ENCODE measurements at regions not wholly inside any gene's neighbourhood (a gene's known extent, or its start where the extent isn't known, plus 50 kb on each side); places are given as distances from the start of the nearest gene placed in this dataset.
"Not testable (repeated sequence)": the region's sequence is repeated elsewhere in the genome, so short reads cannot be mapped to it uniquely, and the experiment has no call there.

DNA sequence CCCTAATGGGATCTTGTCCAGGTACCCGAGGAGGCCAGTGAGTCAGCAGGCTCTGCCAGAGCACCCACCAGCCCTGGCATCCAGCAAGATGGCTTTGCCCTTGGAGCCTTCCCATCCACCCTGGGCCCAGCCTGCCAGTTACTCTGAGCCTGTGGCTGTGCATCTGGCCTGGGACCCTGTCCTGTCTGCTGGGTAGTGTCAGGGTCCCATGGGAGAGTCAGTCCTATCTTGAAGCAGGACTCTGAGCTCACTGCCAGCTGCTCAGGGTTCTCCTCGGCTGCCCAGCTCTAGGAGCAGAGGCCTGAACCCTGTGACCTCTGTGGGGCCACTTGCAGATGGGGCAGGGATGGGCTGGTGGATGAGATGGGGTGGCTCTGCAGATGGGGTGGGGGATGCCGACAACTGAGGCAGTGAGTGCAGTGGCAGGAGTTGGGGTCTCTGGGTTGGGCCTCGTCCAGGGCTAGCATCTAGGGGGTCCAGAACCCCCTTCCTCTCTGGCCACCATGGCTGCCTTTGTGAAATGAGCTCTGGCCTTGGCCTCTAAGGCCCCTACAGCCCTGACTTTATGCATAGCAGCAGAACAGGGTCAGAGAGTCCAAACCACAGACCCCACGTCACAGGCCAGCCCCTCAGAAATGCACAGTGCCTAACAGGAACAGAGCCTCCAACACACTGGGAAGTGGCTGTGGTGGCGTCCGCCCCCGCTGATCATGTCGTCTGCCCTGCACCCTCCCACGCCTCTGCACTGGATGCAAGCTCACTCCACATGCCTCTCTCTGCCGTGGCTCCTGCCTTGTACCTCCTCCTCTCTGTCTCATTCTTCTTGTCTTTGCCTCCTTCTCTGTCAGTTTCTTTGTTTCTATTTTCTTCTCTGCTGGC, 88.1 kb upstream of the RET start:
- DNase-seq = no peak

- DNase-seq = no peak
Measured at GRCh38 chr10:42989481-42989921, 87.4 kb upstream of the RET start.

- no peak for DNase-seq
Measured at GRCh38 chr10:42990016-42990720, 86.7 kb upstream of the RET start.

DNA sequence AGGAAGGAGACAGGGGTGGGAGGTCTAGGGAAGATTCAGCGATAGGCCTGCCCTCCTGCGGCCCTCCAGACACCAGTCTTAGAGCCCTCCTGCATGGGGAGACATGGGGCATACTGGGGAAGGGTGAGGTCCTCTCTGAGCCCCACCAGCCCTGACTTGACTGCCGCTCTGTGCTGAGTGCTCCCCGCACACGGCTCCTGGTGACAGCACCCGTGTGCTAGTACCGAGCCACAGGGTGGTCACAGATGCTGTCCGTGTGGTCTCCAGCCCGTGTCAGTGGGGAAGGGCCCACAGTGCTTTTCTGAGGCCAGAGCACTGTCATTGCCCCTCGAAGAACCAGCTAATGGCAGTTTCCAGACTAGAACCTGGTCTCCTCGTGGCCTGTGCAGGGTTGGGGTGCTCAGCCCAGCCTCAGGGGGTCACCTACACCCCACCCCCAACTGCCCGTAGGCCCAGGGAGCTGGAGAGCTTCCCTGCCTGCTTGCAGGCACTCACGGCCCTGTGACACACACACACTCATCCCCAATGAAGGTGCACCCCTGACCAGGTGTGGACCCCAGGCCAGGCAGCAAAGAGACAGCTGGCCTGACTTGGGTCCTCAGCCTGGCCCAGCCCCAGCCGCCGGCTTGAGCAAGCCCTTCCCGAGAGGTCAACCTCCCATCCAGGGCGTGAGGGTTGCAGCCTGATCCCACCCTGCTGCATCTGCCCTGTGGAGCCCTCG, 86.0 kb upstream of the RET start:
- DNase-seq = no peak

DNA sequence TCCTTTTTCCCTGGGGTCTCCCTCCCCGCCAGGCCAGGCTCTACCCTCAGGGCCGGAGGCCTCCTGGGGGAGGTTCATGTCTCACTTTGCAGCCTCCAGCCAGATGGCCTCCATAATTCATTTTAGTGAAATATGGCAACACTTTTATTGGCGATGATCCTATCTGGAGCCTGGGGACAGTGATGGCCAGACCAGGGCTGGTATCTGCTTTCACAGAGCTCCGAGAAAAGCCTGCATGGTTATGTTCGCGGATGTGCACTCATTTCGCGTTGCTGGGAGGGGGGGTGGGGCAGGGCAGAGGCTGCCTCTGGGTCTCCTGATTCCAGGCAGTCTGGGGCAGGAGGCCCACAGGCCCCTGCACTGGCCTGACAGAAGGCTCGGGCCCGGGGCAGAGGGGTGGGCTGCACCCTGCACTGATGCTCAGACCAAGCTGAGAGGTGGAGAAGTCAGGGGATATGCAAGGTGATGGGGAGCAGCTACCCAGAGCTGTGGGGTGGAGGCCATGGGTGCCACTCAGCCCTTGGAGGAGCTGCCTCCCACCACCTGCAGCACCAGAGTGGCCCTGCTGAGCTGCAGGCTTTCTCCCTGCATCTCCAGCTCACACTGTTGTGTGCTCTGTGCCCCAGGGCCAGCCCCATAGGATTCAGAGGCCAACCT, 85.3 kb upstream of the RET start:
- no peak for DNase-seq

DNA sequence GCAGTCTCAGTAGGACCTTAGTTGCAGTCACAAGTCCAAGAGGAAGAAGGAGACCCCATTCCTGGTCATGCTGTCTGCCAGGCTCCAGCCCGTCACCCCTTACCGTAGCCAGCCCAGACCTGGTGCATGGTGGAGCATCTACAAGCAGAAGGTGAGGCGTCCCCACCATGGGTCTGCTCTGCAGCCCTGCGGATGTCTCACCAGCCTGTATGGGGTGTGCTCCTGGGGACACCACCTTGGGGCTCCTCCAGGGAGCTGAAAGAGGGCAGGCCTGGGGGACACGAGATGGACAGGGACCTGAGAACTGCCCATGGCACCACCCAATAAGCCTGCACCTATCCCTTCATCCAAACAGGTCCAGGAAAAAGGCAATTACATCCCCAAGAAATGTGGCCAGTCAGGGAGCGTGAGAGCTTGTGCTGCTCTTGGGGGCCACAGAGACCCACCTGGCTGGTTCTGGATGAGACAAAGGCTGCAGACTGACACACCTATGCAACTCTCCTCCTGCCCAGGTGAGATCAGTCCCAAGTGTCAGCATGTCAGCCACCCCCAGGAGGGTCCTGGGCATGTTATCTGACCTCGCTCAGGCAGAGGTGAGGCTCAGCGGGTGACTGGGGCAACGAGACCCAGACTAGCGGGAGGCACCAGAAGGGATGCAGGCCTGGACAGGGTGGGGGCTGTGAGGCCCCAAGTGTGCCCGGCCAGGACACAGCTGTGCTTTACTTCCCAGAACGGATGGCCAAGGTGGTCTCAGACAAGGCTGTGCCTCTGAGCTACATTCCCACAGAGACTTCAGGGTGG, 84.5 kb upstream of the RET start:
- DNase-seq = no peak

GRCh38 chr10:42992957-42993390, 83.9 kb upstream of the RET start:
- DNase-seq = no peak

DNA sequence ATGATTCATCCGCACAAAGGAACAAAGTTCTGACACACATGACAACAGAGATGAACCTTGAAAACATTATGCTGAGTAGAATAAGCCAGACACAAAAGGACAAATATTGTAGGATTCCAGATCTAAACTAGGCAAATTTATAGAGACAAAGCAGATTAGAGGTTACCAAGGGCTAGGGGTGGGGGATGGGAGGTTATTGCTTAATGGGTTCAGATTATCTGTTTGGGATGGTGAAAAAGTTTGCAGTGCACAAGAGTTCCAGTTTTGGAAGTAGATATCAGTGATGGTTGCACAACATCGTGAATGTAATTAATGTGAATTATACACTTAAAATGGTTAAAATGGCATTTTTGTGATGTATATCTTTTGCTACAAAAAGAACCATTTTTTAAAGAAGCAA, 82.0 kb upstream of the RET start:
- not testable (repeated sequence) for DNase-seq

GRCh38 chr10:42995537-42995936, 81.3 kb upstream of the RET start:
- DNase-seq = no peak

GRCh38 chr10:42996588-42996987, 80.3 kb upstream of the RET start:
- no peak for DNase-seq

DNA sequence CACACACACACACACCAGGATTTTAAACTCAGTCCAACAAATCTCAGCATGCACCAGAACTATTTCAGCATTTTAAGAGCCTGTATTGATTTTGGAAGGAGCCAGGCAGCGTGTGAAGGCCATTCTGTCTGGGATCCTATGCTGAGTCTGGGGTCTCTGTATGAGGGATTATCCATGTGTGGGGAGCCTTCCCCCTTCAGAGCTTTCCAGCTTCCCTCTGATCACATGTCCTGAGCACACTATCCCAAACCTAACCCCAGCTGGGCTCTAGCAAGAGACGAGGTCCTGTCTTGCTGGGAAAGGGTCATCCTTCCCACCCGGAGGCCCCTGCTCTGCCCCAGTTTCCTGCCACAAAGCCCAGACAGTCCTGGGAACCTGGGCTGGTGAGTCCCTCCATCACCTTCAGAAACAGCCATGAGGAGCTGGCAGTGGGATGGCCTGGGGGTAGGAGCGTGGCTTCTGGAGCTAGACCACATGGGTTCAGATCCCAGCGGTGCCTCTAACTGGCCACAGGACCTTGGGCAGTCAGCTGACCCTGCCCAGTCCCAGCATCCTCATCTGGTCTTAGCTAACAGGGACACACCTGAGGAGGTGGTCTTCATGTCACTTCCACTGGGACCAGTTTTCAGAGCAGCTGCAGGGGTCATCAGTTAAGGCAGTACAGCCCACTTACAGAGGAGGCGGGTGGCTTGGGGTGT, 79.6 kb upstream of the RET start:
- DNase-seq = no peak

DNA sequence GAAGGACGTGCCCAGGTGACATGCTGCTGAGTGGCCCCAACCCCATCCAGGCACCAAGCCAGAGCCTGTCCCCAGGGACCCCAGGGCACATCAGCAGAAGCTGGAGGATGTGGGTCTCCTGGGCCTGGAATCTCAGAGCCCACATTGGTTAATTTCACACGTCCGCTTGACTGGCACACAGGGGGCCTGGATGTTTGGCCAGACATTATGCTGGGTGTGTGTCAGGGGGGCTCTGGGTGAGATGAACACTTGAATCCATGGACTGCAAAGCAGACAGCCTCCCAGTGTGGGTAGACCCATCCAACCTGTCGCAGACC, 79.1 kb upstream of the RET start:
- DNase-seq = no peak

GRCh38 chr10:42998481-42999384, 78.1 kb upstream of the RET start:
- DNase-seq = no peak

GRCh38 chr10:42999385-43000020, 77.4 kb upstream of the RET start:
- DNase-seq = no peak

GRCh38 chr10:43000021-43000411, 76.9 kb upstream of the RET start:
- no peak for DNase-seq

- DNase-seq = no peak
Measured at GRCh38 chr10:43000651-43001426, 76.0 kb upstream of the RET start.

DNA sequence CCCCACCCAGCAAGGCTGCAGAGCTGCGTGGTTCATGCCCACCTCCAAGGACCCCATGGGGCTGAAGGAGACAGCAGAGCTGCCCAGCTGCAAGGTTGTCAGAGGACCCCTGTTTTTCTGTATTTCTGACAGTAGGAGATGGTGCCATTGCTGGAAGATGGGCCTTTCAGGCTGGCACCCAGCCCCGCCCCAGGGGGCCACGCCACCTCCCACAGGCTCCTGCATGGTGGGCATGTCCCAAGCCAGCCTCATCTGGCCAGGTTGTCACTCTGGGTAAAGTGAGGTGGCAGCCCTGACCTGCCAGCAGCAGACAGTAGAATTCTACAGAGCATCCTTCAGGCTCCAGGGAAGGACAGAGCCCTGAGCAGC, 75.5 kb upstream of the RET start:
- no peak for DNase-seq

DNA sequence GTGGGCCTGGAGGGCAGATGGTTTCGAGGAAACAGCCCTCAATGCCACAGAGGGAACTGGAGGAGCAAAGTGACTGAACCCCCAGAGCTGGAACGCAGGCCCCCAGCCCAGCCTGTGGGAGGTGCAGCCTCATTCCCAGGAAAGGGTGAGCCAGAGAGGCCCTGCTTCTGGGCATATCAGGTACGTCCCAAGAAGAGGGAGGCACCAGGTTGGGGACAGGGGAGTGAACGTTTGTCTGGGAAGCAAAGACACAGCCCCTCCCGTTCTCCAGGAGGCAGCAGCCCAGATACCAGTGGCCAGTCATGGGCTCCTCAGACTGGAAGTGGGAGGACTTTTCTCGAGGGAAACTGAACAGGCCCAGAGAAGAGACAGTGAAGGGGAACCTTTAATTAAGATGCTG, 74.3 kb upstream of the RET start:
- DNase-seq = no peak

DNA sequence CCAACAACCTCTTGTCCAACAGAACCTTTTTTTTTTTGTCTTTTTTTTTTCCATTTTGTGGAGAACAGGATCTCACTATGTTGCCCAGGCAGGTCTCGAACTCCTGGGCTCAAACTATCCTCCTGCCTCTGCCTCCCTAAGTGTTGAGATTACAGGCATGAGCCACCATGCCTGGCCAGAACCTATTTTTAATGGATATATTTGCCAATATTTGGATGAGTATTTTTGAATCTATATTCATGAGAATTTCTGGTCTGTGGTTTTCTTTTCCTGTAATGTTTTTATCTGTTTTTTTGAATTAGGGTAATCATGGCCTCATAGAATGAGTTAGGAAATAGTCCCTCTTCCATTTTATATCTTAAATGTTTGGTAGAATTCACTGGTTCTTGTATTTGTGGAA, 70.4 kb upstream of the RET start:
- no peak for DNase-seq

All from retina (tissue), 1 donor.